ENCODE measurements at regions not wholly inside any gene's neighbourhood (a gene's known extent, or its start where the extent isn't known, plus 50 kb on each side); places are given as distances from the start of the nearest gene placed in this dataset.
A peak's percentile ranks its signal among the peaks of the same experiment; 100 is the strongest.

- TF ChIP-seq ZNF780A (CRISPR knock-in tag; IDR thresholded peaks at IDR 0.05) = no peak
- TF ChIP-seq, protein P1, sequence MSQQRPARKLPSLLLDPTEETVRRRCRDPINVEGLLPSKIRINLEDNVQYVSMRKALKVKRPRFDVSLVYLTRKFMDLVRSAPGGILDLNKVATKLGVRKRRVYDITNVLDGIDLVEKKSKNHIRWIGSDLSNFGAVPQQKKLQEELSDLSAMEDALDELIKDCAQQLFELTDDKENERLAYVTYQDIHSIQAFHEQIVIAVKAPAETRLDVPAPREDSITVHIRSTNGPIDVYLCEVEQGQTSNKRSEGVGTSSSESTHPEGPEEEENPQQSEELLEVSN (IDR thresholded peaks at IDR 0.05; ENCODE audit: borderline replicate concordance in 1 of 2, extremely low read depth in 1 of 2, insufficient read depth in 1 of 2, insufficient read length in 1 of 2, low read depth in 1 of 2, low read length in 1 of 2, poor library complexity in 1 of 2, severe bottlenecking in 1 of 2) = no peak
- no peak for TF ChIP-seq JUN (IDR thresholded peaks at IDR 0.05; ENCODE audit: borderline replicate concordance, low read depth, low read length)
- no peak for TF ChIP-seq JUN (CRISPR knock-in tag; IDR thresholded peaks at IDR 0.05; ENCODE audit: borderline replicate concordance)
Measured at GRCh38 chr15:36024031-36024688, 478.2 kb upstream of the DPH6 start (continued).

DNA sequence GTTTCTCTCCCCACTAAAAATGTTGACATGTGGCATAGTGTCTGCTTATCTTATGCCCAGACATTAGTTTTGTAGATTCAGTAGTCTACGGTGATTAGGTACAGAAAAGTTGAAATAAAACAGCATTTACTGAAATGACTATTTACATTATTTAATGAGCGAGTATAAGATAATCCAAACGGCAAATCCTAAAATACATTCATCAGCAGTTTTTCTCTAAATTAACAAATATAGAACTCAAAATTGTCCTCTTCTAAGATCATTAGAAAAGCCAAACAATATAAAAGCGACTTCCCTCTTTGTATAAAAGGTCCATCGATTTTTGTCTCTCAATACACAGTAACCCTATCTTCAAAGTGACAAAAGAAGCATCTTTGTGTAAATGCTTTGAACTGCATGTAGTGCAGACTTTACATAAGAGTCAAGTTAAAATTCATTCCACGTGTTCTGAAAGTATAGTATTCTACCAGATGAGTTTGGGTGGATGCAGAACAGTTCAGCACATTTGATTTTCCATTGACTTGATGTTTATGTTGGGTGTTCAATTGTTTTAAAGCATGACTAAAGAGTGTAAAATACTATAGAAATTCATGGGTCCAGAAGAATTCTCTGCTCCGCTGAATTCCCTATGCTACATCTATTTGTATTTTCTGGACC, 480.8 kb upstream of the DPH6 start:
- TF ChIP-seq ARID2 (IDR thresholded peaks at IDR 0.05) = no peak
- no peak for TF ChIP-seq NFATC3 (IDR thresholded peaks at IDR 0.05)
- TF ChIP-seq ZNF316 (IDR thresholded peaks at IDR 0.05) = peak; percentile 74
- TF ChIP-seq BRD4 (IDR thresholded peaks at IDR 0.05) = no peak
- TF ChIP-seq ADNP (tag; IDR thresholded peaks at IDR 0.05) = no peak
- peak; percentile 47; the same call in 1 of the 2 replicates for TF ChIP-seq MAFG (tag; conservative IDR thresholded peaks at IDR 0.05)
- no peak for TF ChIP-seq MTA3 (IDR thresholded peaks at IDR 0.05; ENCODE audit: borderline replicate concordance)
- no peak for TF ChIP-seq TOE1 (IDR thresholded peaks at IDR 0.05; ENCODE audit: borderline replicate concordance)
- no peak for TF ChIP-seq TOE1 (CRISPR knock-in tag; IDR thresholded peaks at IDR 0.05; ENCODE audit: borderline replicate concordance, low read depth)
- no peak for TF ChIP-seq BRCA1 (IDR thresholded peaks at IDR 0.05)
- no peak for TF ChIP-seq BRCA1 (CRISPR knock-in tag; IDR thresholded peaks at IDR 0.05)
- TF ChIP-seq NFE2L1 (tag; IDR thresholded peaks at IDR 0.05; ENCODE audit: borderline replicate concordance, low read depth) = no peak
- TF ChIP-seq C11orf30 (IDR thresholded peaks at IDR 0.05; ENCODE audit: low read depth) = peak; percentile 38; the same call in 1 of the 2 replicates
- no peaks in the 10 kb centered on the region for H3K79me2 ChIP-seq (ENCODE audit: control insufficient read depth, insufficient read depth, low read length)
- H3K9me3 ChIP-seq (replicated peaks; ENCODE audit: control insufficient read depth, insufficient read depth, low read depth, low read length) = no peaks in the 10 kb centered on the region
- no peak overlapping the region for H3K4me2 ChIP-seq (ENCODE audit: insufficient read depth, low read length)
- 3% methylated on average over 7 of the region's 7 CpGs for WGBS (ENCODE audit: insufficient coverage, low coverage, missing lambda C conversion rate)
- H3K27ac ChIP-seq (ENCODE audit: extremely low read depth, low read depth, low read length) = no peak overlapping the region
- no peak overlapping the region for H3K9ac ChIP-seq (ENCODE audit: insufficient read depth in 1 of 2, low read depth in 2 of 2, low read length in 2 of 2)
- in situ Hi-C loops (cut with MboI) = no loop called here
- no peak for DNase-seq (ENCODE audit: extremely low read depth in 1 of 4, low spot score in 3 of 4)
- H2AFZ ChIP-seq (ENCODE audit: low read depth, low read length) = no peak overlapping the region
- no TSS peak for BruUV-seq (replicated peaks)
- ChIA-PET CTCF (ENCODE audit: low intra/inter-chr PET ratio) (no interaction called here), POLR2A (no interaction called here)
- H4K20me1 ChIP-seq (replicated peaks; ENCODE audit: control insufficient read depth, insufficient read depth, low read length) = no peaks in the 10 kb centered on the region
- no peak for ATAC-seq
- H3K36me3 ChIP-seq (ENCODE audit: control insufficient read depth, insufficient read depth, low read length) = no peaks in the 10 kb centered on the region
- no peaks in the 10 kb centered on the region; a peak in 1 of 5 replicates for H3K27me3 ChIP-seq (ENCODE audit: control insufficient read depth in 2 of 2, insufficient read depth in 2 of 2, low read length in 2 of 2)
- no peak overlapping the region for H3K4me3 ChIP-seq
- intact Hi-C loops (cut with micrococcal nuclease) = loop anchor here (10.0 kb wide), 1 partner anchor 58 kb away; no protein-coding TSS in a partner anchor
- no peaks in the 10 kb centered on the region for H3K9me1 ChIP-seq (ENCODE audit: control insufficient read depth, insufficient read depth, low read length)
- FAIRE-seq = no peak
- no peaks in the 10 kb centered on the region for H3K4me1 ChIP-seq (replicated peaks in 1 of 2; ENCODE audit: control insufficient read depth in 2 of 2, insufficient read depth in 2 of 2, low read length in 2 of 2)
